ENCODE measurements at regions not wholly inside any gene's neighbourhood (a gene's known extent, or its start where the extent isn't known, plus 50 kb on each side); places are given as distances from the start of the nearest gene placed in this dataset.
A peak's percentile ranks its signal among the peaks of the same experiment; 100 is the strongest.
"Not testable (repeated sequence)": the region's sequence is repeated elsewhere in the genome, so short reads cannot be mapped to it uniquely, and the experiment has no call there.

GRCh38 chr4:111267786-111268185 is 644.9 kb upstream of the PITX2 start:
- DNase-seq (ENCODE audit: low read depth, low spot score) = no peak

- DNase-seq (ENCODE audit: low read depth, low spot score) = no peak
Measured at GRCh38 chr4:111268769-111269414, 646.0 kb upstream of the PITX2 start.

- no peak for DNase-seq (ENCODE audit: low read depth, low spot score)
Measured at GRCh38 chr4:111269439-111269838, 646.6 kb upstream of the PITX2 start.

- DNase-seq (ENCODE audit: low read depth, low spot score) = no peak
Measured at GRCh38 chr4:111274060-111274459, 651.2 kb upstream of the PITX2 start.

- DNase-seq (ENCODE audit: low read depth, low spot score) = no peak
Measured at GRCh38 chr4:111274486-111274885, 651.6 kb upstream of the PITX2 start.

- no peak for DNase-seq (ENCODE audit: low read depth, low spot score)
Measured at GRCh38 chr4:111281219-111281618, 658.3 kb upstream of the PITX2 start.

- DNase-seq (ENCODE audit: low read depth, low spot score) = no peak
Measured at GRCh38 chr4:111282035-111282434, 659.2 kb upstream of the PITX2 start.

GRCh38 chr4:111283066-111283677 is 660.3 kb upstream of the PITX2 start:
- DNase-seq (ENCODE audit: low read depth, low spot score) = peak; percentile 7

GRCh38 chr4:111296466-111296865 is 673.6 kb upstream of the PITX2 start:
- no peak for DNase-seq (ENCODE audit: low read depth, low spot score)

- DNase-seq (ENCODE audit: low read depth, low spot score) = no peak
Measured at GRCh38 chr4:111303806-111304205, 680.9 kb upstream of the PITX2 start.

- no peak for DNase-seq (ENCODE audit: low read depth, low spot score)
Measured at GRCh38 chr4:111323496-111323895, 700.6 kb upstream of the PITX2 start.

- no peak for DNase-seq (ENCODE audit: low read depth, low spot score)
Measured at GRCh38 chr4:111323916-111324315, 701.0 kb upstream of the PITX2 start.

GRCh38 chr4:111326450-111326849 is 703.6 kb upstream of the PITX2 start:
- DNase-seq (ENCODE audit: low read depth, low spot score) = no peak

- DNase-seq (ENCODE audit: low read depth, low spot score) = no peak
Measured at GRCh38 chr4:111330786-111331185, 707.9 kb upstream of the PITX2 start.

- DNase-seq (ENCODE audit: low read depth, low spot score) = no peak
Measured at GRCh38 chr4:111334361-111334760, 711.5 kb upstream of the PITX2 start.

GRCh38 chr4:111337186-111337876 is 714.5 kb upstream of the PITX2 start:
- not testable (repeated sequence) for DNase-seq (ENCODE audit: low read depth, low spot score)

- no peak for DNase-seq (ENCODE audit: low read depth, low spot score)
Measured at GRCh38 chr4:111359602-111360001, 736.7 kb upstream of the PITX2 start.

- DNase-seq (ENCODE audit: low read depth, low spot score) = no peak
Measured at GRCh38 chr4:111360906-111361305, 738.0 kb upstream of the PITX2 start.

GRCh38 chr4:111362941-111363361 is 740.1 kb upstream of the PITX2 start:
- no peak for DNase-seq (ENCODE audit: low read depth, low spot score)

- not testable (repeated sequence) for DNase-seq (ENCODE audit: low read depth, low spot score)
Measured at GRCh38 chr4:111377880-111378279, 755.0 kb upstream of the PITX2 start.

GRCh38 chr4:111388561-111388960 is 756.7 kb upstream of the FAM241A start:
- DNase-seq (ENCODE audit: low read depth, low spot score) = no peak

GRCh38 chr4:111391829-111392228 is 753.4 kb upstream of the FAM241A start:
- DNase-seq (ENCODE audit: low read depth, low spot score) = no peak

- no peak for DNase-seq (ENCODE audit: low read depth, low spot score)
Measured at GRCh38 chr4:111393781-111394180, 751.5 kb upstream of the FAM241A start.

Data from iPS DF 19.7 (cell line).